ENCODE measurements at regions not wholly inside any gene's neighbourhood (a gene's known extent, or its start where the extent isn't known, plus 50 kb on each side); places are given as distances from the start of the nearest gene placed in this dataset.
A peak's percentile ranks its signal among the peaks of the same experiment; 100 is the strongest.

DNA sequence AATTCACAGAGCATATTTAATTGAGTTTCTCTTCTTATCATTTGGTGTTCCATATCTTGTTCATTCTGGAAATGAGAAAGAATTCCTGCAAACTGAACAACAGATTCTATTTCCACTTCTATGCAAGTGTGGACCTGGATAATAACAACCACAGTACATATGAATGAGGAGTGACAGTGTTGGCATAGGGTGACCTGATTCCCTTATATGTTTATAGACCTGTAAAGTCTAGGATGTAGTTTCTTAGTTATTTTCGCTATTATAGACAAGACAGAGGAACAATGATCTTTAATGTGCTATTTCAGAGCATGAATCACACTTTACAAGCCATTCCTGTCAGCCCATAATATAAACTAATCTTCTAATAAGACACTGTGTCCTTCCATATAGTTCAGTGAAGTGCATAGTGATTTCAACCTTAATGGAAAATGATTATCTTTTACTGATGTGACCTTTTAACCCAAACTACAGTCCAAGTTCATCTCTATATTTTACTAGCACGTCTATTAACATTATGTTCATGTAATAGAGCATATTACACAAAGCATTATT lies 88.2 kb upstream of the FAM174A start:
- H3K4me3 ChIP-seq (replicated peaks in 1 of 2; ENCODE audit: low read depth in 2 of 2, low read length in 2 of 2) = no peak overlapping the region
- DNase-seq (ENCODE audit: low read depth in 2 of 2) = no peak
- TF ChIP-seq, protein P1, sequence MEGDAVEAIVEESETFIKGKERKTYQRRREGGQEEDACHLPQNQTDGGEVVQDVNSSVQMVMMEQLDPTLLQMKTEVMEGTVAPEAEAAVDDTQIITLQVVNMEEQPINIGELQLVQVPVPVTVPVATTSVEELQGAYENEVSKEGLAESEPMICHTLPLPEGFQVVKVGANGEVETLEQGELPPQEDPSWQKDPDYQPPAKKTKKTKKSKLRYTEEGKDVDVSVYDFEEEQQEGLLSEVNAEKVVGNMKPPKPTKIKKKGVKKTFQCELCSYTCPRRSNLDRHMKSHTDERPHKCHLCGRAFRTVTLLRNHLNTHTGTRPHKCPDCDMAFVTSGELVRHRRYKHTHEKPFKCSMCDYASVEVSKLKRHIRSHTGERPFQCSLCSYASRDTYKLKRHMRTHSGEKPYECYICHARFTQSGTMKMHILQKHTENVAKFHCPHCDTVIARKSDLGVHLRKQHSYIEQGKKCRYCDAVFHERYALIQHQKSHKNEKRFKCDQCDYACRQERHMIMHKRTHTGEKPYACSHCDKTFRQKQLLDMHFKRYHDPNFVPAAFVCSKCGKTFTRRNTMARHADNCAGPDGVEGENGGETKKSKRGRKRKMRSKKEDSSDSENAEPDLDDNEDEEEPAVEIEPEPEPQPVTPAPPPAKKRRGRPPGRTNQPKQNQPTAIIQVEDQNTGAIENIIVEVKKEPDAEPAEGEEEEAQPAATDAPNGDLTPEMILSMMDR (IDR thresholded peaks at IDR 0.05; ENCODE audit: low read depth, low read length) = no peak

DNA sequence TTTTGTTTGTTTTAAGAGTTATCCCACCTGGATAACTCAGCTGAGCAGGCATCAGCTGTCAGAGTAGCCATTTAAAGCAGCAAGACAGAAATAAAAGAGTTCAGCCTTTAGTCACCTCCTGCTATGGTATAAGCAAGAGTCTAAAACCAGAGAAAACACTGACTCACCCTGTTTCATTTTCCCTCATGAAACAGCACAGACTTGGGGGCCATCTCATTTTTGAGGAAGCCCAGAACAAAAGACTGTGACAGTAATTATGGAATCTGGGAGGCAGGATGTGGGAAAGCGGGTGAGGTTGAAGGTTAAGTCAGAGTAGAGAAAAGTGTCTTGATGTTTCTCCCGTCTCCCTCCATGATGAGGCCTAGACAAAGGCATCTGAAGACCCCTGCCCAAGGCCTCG lies 90.2 kb upstream of the FAM174A start:
- TF ChIP-seq, protein P1 (IDR thresholded peaks at IDR 0.05; ENCODE audit: low read depth, low read length) = no peak
- H3K4me3 ChIP-seq (replicated peaks in 1 of 2; ENCODE audit: low read depth in 2 of 2, low read length in 2 of 2) = no peak overlapping the region
- DNase-seq (ENCODE audit: low read depth in 2 of 2) = peak in 1 of 2 donors; percentile 13

DNA sequence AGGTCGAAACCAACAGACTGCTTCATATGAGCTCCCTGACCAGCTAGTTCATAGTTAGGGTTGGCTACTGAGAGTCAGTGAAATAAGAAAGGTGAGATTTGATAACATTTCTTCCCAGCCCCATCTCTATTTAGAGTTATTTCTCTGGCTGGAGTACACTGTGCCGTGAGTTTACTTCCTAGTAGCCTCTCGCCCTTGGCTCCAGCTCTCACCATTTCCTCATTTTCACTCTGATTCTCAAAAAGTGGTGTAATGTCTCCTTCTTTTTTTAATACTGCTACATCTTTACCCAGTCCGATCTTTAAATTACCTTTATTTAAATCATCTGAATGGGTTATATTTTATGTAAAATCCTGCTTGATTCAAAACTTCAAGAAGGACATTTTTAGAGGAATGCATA lies 100.4 kb upstream of the FAM174A start:
- TF ChIP-seq, protein P1 (IDR thresholded peaks at IDR 0.05; ENCODE audit: low read depth, low read length) = no peak
- no peak overlapping the region for H3K4me3 ChIP-seq (replicated peaks in 1 of 2; ENCODE audit: low read depth in 2 of 2, low read length in 2 of 2)
- DNase-seq (ENCODE audit: low read depth in 2 of 2) = no peak

DNA sequence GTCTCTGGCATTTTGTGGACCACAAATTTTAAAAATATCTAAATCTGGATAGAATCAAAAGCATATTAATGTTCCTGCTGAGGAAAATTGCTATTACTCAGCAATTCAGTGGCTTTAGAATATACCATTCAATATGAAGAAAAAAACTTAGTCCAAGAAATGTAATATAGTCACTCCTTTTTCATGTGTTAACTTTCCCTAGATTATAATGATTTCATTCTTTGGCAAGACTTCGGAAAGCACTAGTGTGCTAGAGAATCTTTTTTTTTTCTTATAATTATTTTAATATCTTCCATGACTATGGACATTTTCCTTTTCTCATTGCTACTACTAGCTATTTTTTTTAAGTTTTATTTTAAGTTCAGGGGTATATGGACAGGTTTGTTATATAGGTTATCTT lies 102.4 kb upstream of the FAM174A start:
- TF ChIP-seq, protein P1 (IDR thresholded peaks at IDR 0.05; ENCODE audit: low read depth, low read length) = no peak

DNA sequence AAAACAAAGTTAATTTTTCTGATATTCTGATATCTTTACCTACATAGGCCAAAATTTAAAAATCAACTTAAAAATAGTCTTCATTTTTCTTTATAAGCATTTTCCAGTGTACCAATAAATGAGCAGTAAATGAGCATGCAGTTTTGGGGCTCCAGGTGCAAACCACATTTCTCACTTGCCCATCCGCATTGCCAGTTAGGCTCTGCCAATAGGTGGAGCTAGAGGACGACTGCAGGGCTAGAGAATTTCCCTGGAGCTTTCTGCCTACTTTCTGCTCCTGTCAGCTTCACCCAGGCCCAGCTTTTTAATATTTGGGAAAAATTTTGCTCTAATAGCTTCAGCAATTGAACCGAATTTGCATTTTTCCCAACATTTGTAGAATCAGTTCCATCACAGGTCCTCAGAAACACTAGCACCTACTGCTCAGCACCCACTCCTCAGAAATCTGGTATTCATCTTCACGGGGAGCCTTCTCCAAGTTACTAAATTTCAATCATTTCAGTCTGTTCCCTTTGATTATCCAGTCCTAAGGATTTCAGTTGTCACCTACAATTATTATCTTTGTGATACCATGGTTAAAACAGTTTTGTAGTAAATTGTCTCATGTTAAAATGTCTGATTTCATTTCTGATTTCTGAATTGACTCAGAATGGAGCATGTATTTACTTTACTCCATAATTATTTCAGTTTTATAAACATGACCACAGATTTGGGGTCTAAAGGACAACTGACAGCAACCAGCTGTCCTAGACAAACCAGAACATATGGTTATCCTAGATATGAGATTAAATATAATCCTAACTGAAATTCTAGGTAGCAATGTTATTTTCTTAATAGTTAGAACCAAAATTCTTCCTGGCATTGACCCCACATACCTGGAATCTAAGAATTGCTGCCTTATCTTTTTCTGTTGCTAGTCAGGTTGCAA lies 104.6 kb upstream of the FAM174A start:
- peak; percentile 54 to 59 for DNase-seq (ENCODE audit: low read depth in 2 of 2)
- TF ChIP-seq, protein P1 (IDR thresholded peaks at IDR 0.05; ENCODE audit: low read depth, low read length) = peak; percentile 99
- H3K4me3 ChIP-seq (replicated peaks in 1 of 2; ENCODE audit: low read depth in 2 of 2, low read length in 2 of 2) = no peak overlapping the region

More for the DNA sequence above, 102.4 kb upstream of the FAM174A start:
- DNase-seq (ENCODE audit: low read depth in 2 of 2) = no peak
- no peak overlapping the region for H3K4me3 ChIP-seq (replicated peaks in 1 of 2; ENCODE audit: low read depth in 2 of 2, low read length in 2 of 2)

DNA sequence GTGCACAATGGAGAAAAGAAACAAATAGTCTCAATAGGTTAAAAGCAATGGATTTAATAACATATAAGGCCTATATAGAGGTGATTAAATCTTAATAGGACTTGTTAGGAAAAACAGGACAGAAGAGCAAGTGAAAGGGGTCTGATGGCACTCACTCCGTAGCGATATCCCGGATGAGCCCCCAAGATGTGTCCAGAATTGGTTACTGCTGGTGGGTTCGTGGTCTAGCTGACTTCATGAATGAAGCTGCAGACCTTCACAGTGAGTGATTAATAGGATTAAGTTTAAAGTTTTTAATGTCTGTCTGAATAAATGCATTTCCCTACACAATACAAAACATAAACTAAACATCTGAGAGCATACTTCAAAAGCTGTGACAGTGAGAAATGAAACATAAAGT lies 110.4 kb upstream of the FAM174A start:
- TF ChIP-seq, protein P1 (IDR thresholded peaks at IDR 0.05; ENCODE audit: low read depth, low read length) = no peak

More for the DNA sequence above, 110.4 kb upstream of the FAM174A start:
- no peak overlapping the region for H3K4me3 ChIP-seq (replicated peaks in 1 of 2; ENCODE audit: low read depth in 2 of 2, low read length in 2 of 2)
- no peak for DNase-seq (ENCODE audit: low read depth in 2 of 2)

Data from cardiac fibroblast (primary cell).